ENCODE measurements at regions not wholly inside any gene's neighbourhood (a gene's known extent, or its start where the extent isn't known, plus 50 kb on each side); places are given as distances from the start of the nearest gene placed in this dataset.

DNA sequence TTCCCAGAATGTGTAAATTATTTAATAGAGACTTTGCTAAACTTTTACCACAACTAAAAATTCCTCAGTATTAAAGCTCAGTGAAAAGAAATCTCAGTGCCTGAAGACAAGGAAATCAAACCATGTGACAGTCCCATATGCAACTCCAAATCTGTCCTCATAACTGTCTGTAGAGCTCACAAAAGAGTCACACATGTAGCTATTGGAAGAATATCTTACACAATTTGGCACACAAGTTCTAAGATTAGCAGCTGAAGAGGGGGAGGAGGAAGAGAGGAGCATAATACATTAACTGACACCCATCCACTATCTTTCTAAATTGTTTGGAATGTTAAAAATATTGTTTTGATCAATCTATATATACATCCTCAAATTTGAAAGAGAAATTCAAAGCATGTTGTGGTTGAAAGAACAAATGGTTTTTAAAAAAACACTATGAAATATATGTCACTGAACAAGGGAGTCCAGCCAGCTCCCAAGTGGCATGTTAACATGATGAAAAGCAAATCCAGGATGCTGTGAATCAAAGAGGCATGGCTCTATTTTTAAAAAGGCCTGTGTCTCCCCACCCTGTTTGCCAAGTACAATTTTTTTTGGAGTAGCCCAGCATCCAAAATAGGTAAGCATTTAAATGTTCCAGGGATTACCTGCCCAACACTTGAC is 126.3 kb upstream of the NANOGP8 start:
- H3K36me3 ChIP-seq (ENCODE audit: control insufficient read depth in 2 of 2, insufficient read depth in 2 of 2, low read length in 2 of 2) = no peaks in the 10 kb centered on the region
- H3K4me1 ChIP-seq (ENCODE audit: control insufficient read depth, insufficient read depth, low read length) = no peaks in the 10 kb centered on the region
- no peak overlapping the region for H3K27ac ChIP-seq (ENCODE audit: low read length)
- H3K9ac ChIP-seq (ENCODE audit: low read length in 2 of 2) = no peak overlapping the region
- no peaks in the 10 kb centered on the region for H3K27me3 ChIP-seq (ENCODE audit: control insufficient read depth in 1 of 2, insufficient read depth in 2 of 2, low read length in 2 of 2)
- H3K9me3 ChIP-seq (ENCODE audit: control insufficient read depth in 2 of 2, low read length in 2 of 2) = no peaks in the 10 kb centered on the region
- no peak overlapping the region for H3K4me3 ChIP-seq (ENCODE audit: low read length in 2 of 2)

DNA sequence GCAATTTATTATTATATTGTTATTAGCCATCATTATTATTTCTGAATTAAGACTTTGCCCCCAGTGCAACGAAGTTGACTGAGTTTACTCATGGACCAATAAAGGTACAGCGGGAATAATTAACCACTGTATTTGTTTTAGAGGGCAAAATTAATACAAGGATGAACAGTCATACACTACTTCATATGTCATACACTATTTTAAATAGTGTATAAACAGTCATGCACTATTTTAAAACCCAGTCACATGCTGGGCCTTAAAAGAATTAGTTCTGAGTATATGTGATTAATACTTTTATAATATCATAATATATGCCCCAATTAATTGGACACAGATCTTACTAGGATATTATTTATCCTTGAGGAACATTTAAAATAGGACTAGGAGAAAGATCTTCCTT is 125.3 kb upstream of the NANOGP8 start:
- H3K27ac ChIP-seq (ENCODE audit: low read length) = no peak overlapping the region
- no peak overlapping the region for H3K9ac ChIP-seq (ENCODE audit: low read length in 2 of 2)
- no peaks in the 10 kb centered on the region for H3K36me3 ChIP-seq (ENCODE audit: control insufficient read depth in 2 of 2, insufficient read depth in 2 of 2, low read length in 2 of 2)
- H3K9me3 ChIP-seq (ENCODE audit: control insufficient read depth in 2 of 2, low read length in 2 of 2) = no peaks in the 10 kb centered on the region
- no peaks in the 10 kb centered on the region for H3K27me3 ChIP-seq (ENCODE audit: control insufficient read depth in 1 of 2, insufficient read depth in 2 of 2, low read length in 2 of 2)
- H3K4me1 ChIP-seq (ENCODE audit: control insufficient read depth, insufficient read depth, low read length) = no peaks in the 10 kb centered on the region
- H3K4me3 ChIP-seq (ENCODE audit: low read length in 2 of 2) = no peak overlapping the region

- H3K9ac ChIP-seq (ENCODE audit: low read length in 2 of 2) = no peak overlapping the region
- H3K9me3 ChIP-seq (ENCODE audit: control insufficient read depth in 2 of 2, low read length in 2 of 2) = no peaks in the 10 kb centered on the region
- H3K4me3 ChIP-seq (ENCODE audit: low read length in 2 of 2) = no peak overlapping the region
- no peak overlapping the region for H3K27ac ChIP-seq (ENCODE audit: low read length)
- H3K36me3 ChIP-seq (ENCODE audit: control insufficient read depth in 2 of 2, insufficient read depth in 2 of 2, low read length in 2 of 2) = no peaks in the 10 kb centered on the region
- H3K27me3 ChIP-seq (ENCODE audit: control insufficient read depth in 1 of 2, insufficient read depth in 2 of 2, low read length in 2 of 2) = no peaks in the 10 kb centered on the region
- H3K4me1 ChIP-seq (ENCODE audit: control insufficient read depth, insufficient read depth, low read length) = no peaks in the 10 kb centered on the region
Observed at GRCh38 chr15:35209838-35210237, 124.7 kb upstream of the NANOGP8 start.

- H3K4me1 ChIP-seq (ENCODE audit: control insufficient read depth, insufficient read depth, low read length) = no peaks in the 10 kb centered on the region
- H3K9me3 ChIP-seq (ENCODE audit: control insufficient read depth in 2 of 2, low read length in 2 of 2) = no peaks in the 10 kb centered on the region
- H3K9ac ChIP-seq (ENCODE audit: low read length in 2 of 2) = no peak overlapping the region
- H3K27me3 ChIP-seq (ENCODE audit: control insufficient read depth in 1 of 2, insufficient read depth in 2 of 2, low read length in 2 of 2) = no peaks in the 10 kb centered on the region
- H3K27ac ChIP-seq (ENCODE audit: low read length) = no peak overlapping the region
- no peaks in the 10 kb centered on the region for H3K36me3 ChIP-seq (ENCODE audit: control insufficient read depth in 2 of 2, insufficient read depth in 2 of 2, low read length in 2 of 2)
- H3K4me3 ChIP-seq (ENCODE audit: low read length in 2 of 2) = no peak overlapping the region
Observed at GRCh38 chr15:35208353-35208752, 123.3 kb upstream of the NANOGP8 start.

- Histone ChIP-seq H3K9me3 (ENCODE audit: control insufficient read depth in 2 of 2, low read length in 2 of 2) (no peaks in the 10 kb centered on the region), H3K9ac (ENCODE audit: low read length in 2 of 2) (no peak overlapping the region), H3K27me3 (ENCODE audit: control insufficient read depth in 1 of 2, insufficient read depth in 2 of 2, low read length in 2 of 2) (no peaks in the 10 kb centered on the region), H3K36me3 (ENCODE audit: control insufficient read depth in 2 of 2, insufficient read depth in 2 of 2, low read length in 2 of 2) (no peaks in the 10 kb centered on the region), H3K4me1 (ENCODE audit: control insufficient read depth, insufficient read depth, low read length) (no peaks in the 10 kb centered on the region), H3K4me3 (ENCODE audit: low read length in 2 of 2) (no peak overlapping the region), H3K27ac (ENCODE audit: low read length) (no peak overlapping the region)
Observed at GRCh38 chr15:35206060-35206675, 121.1 kb upstream of the NANOGP8 start.

- no peaks in the 10 kb centered on the region for H3K4me1 ChIP-seq (ENCODE audit: control insufficient read depth, insufficient read depth, low read length)
- no peaks in the 10 kb centered on the region for H3K27me3 ChIP-seq (ENCODE audit: control insufficient read depth in 1 of 2, insufficient read depth in 2 of 2, low read length in 2 of 2)
- H3K4me3 ChIP-seq (ENCODE audit: low read length in 2 of 2) = no peak overlapping the region
- H3K36me3 ChIP-seq (ENCODE audit: control insufficient read depth in 2 of 2, insufficient read depth in 2 of 2, low read length in 2 of 2) = no peaks in the 10 kb centered on the region
- no peaks in the 10 kb centered on the region for H3K9me3 ChIP-seq (ENCODE audit: control insufficient read depth in 2 of 2, low read length in 2 of 2)
- H3K27ac ChIP-seq (ENCODE audit: low read length) = no peak overlapping the region
- H3K9ac ChIP-seq (ENCODE audit: low read length in 2 of 2) = no peak overlapping the region
Observed at GRCh38 chr15:35198197-35198596, 113.1 kb upstream of the NANOGP8 start.

DNA sequence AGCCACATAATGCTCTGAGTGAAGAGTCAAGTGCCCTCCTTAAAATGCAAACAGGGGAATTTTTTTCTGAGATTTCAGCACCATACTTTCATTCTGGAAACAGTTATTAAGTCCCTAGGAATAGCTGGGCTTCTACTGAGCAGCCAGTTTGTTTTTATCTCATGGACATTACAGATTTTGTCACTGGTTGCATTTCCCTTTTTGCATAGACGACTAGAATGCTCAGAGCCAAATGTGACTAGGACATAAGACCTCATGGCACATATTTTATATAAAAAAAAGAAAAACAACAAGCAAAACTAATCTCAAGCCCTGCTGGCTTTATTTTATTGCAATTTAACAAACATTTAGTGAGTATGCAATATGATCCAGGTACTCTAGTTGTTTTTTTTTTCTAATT is 112.7 kb upstream of the NANOGP8 start:
- no peak overlapping the region for H3K4me3 ChIP-seq (ENCODE audit: low read length in 2 of 2)

DNA sequence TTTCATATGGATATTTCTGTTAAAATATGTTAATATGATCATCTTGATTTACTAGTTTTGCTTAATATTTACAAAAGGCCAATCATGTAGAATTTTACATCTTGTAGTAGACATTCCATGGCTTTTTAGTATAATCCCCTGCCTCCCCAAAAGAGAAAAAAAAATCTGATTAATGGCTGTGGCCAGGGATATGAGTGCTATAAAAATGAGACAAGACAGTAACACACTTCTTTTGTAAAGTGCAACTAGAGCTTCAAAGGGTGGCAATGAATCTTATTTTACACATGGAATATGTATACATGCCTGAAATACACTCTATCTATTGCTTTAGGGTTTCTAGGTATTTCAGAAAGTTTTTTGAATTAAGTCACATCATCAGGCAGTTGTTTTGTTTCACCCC is 112.2 kb upstream of the NANOGP8 start:
- Histone ChIP-seq H3K4me3 (ENCODE audit: low read length in 2 of 2) (no peak overlapping the region), H3K27me3 (ENCODE audit: control insufficient read depth in 1 of 2, insufficient read depth in 2 of 2, low read length in 2 of 2) (no peaks in the 10 kb centered on the region), H3K9ac (ENCODE audit: low read length in 2 of 2) (no peak overlapping the region), H3K9me3 (ENCODE audit: control insufficient read depth in 2 of 2, low read length in 2 of 2) (no peaks in the 10 kb centered on the region), H3K27ac (ENCODE audit: low read length) (no peak overlapping the region), H3K36me3 (ENCODE audit: control insufficient read depth in 2 of 2, insufficient read depth in 2 of 2, low read length in 2 of 2) (no peaks in the 10 kb centered on the region), H3K4me1 (ENCODE audit: control insufficient read depth, insufficient read depth, low read length) (no peaks in the 10 kb centered on the region)

More for the DNA sequence above, 112.7 kb upstream of the NANOGP8 start:
- H3K27me3 ChIP-seq (ENCODE audit: control insufficient read depth in 1 of 2, insufficient read depth in 2 of 2, low read length in 2 of 2) = no peaks in the 10 kb centered on the region
- no peak overlapping the region for H3K27ac ChIP-seq (ENCODE audit: low read length)
- H3K9me3 ChIP-seq (ENCODE audit: control insufficient read depth in 2 of 2, low read length in 2 of 2) = no peaks in the 10 kb centered on the region
- no peaks in the 10 kb centered on the region for H3K36me3 ChIP-seq (ENCODE audit: control insufficient read depth in 2 of 2, insufficient read depth in 2 of 2, low read length in 2 of 2)
- no peak overlapping the region for H3K9ac ChIP-seq (ENCODE audit: low read length in 2 of 2)
- H3K4me1 ChIP-seq (ENCODE audit: control insufficient read depth, insufficient read depth, low read length) = no peaks in the 10 kb centered on the region

GRCh38 chr15:35196273-35196672 is 111.2 kb upstream of the NANOGP8 start:
- Histone ChIP-seq H3K4me3 (ENCODE audit: low read length in 2 of 2) (no peak overlapping the region), H3K27ac (ENCODE audit: low read length) (no peak overlapping the region), H3K9ac (ENCODE audit: low read length in 2 of 2) (no peak overlapping the region), H3K36me3 (ENCODE audit: control insufficient read depth in 2 of 2, insufficient read depth in 2 of 2, low read length in 2 of 2) (no peaks in the 10 kb centered on the region), H3K27me3 (ENCODE audit: control insufficient read depth in 1 of 2, insufficient read depth in 2 of 2, low read length in 2 of 2) (no peaks in the 10 kb centered on the region), H3K4me1 (ENCODE audit: control insufficient read depth, insufficient read depth, low read length) (no peaks in the 10 kb centered on the region), H3K9me3 (ENCODE audit: control insufficient read depth in 2 of 2, low read length in 2 of 2) (peaks cover 0 to 3% of the 10 kb centered on the region in 2 donors)

DNA sequence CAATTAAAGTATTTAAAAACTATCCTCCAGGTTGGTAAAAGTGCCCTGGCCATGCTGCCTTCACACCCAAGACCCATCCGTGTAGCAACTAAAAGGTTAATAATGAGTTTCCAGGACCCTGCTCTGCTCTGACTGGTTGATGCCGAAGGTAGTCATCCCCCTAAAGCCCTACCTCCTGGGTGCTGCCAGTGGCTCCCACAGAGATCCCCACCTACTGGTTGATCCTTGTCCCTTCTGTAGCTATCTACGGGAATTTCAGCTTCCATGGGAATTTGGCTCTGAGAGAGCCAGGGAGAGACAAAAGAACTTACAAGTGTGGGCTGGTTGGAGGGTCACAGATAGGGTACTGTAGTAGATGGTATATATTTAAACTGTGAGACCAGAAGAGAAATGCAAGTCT is 110.6 kb upstream of the NANOGP8 start:
- H3K9me3 ChIP-seq (ENCODE audit: control insufficient read depth in 2 of 2, low read length in 2 of 2) = peaks cover 0 to 3% of the 10 kb centered on the region in 2 donors
- no peaks in the 10 kb centered on the region for H3K4me1 ChIP-seq (ENCODE audit: control insufficient read depth, insufficient read depth, low read length)
- H3K27me3 ChIP-seq (ENCODE audit: control insufficient read depth in 1 of 2, insufficient read depth in 2 of 2, low read length in 2 of 2) = no peaks in the 10 kb centered on the region
- H3K9ac ChIP-seq (ENCODE audit: low read length in 2 of 2) = no peak overlapping the region
- H3K36me3 ChIP-seq (ENCODE audit: control insufficient read depth in 2 of 2, insufficient read depth in 2 of 2, low read length in 2 of 2) = no peaks in the 10 kb centered on the region
- H3K4me3 ChIP-seq (ENCODE audit: low read length in 2 of 2) = no peak overlapping the region
- no peak overlapping the region for H3K27ac ChIP-seq (ENCODE audit: low read length)

DNA sequence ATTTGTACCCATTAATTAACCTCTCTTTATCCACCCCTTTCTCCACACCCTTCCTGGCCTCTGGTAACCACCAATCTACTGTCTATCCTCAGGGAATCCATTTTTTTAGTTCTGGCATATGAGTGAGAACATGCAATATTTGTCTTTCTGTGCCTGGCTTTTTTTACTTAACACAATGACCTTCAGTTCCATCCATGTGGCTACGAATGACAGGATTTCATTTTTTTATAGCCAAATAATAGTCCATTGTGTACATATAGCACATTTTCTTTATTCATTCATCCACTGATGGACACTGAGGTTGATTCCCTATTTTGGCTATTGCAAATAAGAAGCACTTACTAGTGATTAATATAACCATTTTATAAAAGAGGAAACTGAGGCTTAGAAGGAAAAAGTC is 109.9 kb upstream of the NANOGP8 start:
- Histone ChIP-seq H3K27me3 (ENCODE audit: control insufficient read depth in 1 of 2, insufficient read depth in 2 of 2, low read length in 2 of 2) (no peaks in the 10 kb centered on the region), H3K9ac (ENCODE audit: low read length in 2 of 2) (no peak overlapping the region), H3K36me3 (ENCODE audit: control insufficient read depth in 2 of 2, insufficient read depth in 2 of 2, low read length in 2 of 2) (no peaks in the 10 kb centered on the region), H3K4me3 (ENCODE audit: low read length in 2 of 2) (no peak overlapping the region), H3K27ac (ENCODE audit: low read length) (no peak overlapping the region), H3K9me3 (ENCODE audit: control insufficient read depth in 2 of 2, low read length in 2 of 2) (peaks cover 0 to 3% of the 10 kb centered on the region in 2 donors), H3K4me1 (ENCODE audit: control insufficient read depth, insufficient read depth, low read length) (no peaks in the 10 kb centered on the region)
